Erythroblast (primary cell): ENCODE measurements at regions not wholly inside any gene's neighbourhood (a gene's known extent, or its start where the extent isn't known, plus 50 kb on each side); places are given as distances from the start of the nearest gene placed in this dataset.
"Not testable (repeated sequence)": the region's sequence is repeated elsewhere in the genome, so short reads cannot be mapped to it uniquely, and the experiment has no call there.

ENCODE experiments used
- DNase-seq, 2 experiments: peaks; one replicate each; lab custom pipeline; 2025; lab: John Stamatoyannopoulos, UW
- GATA1 ChIP-seq: IDR thresholded peaks from 2 replicates; pipeline ENCODE4 v1.6.1; 2011; ENCODE audit warnings: low read depth, mild to moderate bottlenecking, control low read depth, low read length, moderate library complexity
- POLR2A ChIP-seq: IDR thresholded peaks from 2 replicates; pipeline ENCODE4 v1.6.1; 2011; ENCODE audit warnings: mild to moderate bottlenecking, low read length

DNA sequence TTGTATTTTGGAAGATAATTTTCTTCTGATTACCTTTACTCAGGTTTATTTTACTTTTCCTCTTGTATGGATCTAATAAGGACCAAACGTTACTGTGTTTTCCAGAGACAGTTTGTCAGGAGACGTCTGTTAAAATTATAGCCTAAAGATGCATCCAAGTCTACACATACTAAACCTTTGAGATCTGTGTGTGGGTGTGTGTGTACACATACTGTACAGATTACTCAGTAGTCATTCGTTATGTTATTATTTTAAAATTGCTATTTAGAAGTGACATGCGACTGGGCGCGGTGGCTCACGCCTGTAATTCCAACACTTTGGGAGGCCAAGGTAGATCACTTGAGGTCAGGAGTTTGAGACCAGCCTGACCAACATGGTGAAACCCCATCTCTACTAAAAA lies 51.6 kb upstream of the CNTLN start:
- DNase-seq = no peak
- TF ChIP-seq GATA1 (no peak), POLR2A (no peak)

DNA sequence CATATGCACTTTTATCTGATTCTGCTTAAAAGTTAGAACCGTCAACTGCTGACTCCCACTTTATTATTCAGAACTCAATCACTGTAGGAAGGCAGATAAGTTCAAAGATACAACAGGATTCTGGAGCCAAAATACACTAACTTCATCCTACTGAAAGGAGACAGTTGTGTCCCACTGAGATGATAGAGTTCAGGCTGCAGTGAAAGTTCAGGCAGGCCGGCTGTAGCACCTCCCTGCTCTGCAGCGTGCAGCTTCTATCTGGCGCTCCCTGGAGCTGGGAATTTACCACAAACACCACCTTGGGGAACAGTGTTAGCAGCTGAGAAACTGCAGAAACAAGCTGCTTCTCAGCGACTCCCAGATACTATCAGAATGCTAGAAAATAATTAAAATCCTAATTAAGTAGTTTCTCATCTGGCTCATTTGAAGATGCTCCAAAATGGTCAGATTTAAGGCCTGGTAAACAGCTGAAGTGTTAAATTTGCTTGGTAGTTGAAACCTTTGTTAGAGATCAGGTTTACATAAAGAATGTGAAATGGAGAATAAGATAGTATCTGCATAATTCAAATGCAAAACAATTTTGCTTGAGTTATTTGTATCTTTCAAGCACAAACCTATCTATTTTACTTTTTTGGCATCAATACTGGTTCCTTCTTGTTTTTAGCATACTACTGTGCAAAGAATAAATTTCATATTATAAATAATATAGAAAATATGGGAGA lies 52.3 kb upstream of the CNTLN start:
- no peak for DNase-seq
- TF ChIP-seq GATA1 (no peak), POLR2A (no peak)

DNA sequence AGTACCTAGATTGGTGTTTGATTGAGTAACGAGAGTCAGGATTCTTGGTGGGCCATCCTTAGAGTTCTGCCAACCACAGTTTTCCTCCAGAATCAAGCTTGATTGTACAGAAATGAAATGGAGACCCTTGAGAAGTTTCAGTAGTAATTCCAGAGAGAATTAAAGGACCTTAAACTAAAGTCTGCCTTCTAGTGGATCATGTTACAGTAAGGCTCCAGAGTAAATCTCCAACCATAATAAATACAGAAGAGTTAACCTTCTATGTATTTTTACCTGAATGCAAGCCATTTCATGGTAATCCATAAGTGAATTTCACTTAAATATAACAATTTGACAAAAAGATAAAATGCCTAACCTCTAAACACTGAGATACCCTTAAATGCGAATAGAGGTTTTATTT lies 53.0 kb upstream of the CNTLN start:
- DNase-seq = no peak
- TF ChIP-seq POLR2A (no peak), GATA1 (no peak)

DNA sequence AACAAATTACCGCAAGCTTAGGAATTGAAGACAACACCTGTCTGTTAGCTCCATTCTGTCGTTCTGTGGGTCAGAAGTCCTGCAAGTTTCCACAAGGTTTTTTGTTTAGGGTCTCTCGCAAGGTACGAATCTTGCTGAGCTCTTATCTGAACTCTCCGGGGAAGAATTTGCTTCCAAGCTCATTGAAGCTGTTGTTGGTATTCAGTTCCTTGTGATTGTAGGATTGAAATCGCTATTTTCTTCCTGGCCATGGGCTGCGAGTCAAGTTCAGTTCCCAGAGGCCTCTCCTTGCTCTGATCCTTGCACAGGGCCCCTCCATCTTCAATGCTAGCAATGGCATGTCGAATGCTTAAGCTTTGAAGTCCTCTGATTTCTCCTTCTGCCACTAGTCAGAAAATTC lies 53.5 kb upstream of the CNTLN start:
- no peak for TF ChIP-seq POLR2A
- TF ChIP-seq GATA1 = no peak

DNA sequence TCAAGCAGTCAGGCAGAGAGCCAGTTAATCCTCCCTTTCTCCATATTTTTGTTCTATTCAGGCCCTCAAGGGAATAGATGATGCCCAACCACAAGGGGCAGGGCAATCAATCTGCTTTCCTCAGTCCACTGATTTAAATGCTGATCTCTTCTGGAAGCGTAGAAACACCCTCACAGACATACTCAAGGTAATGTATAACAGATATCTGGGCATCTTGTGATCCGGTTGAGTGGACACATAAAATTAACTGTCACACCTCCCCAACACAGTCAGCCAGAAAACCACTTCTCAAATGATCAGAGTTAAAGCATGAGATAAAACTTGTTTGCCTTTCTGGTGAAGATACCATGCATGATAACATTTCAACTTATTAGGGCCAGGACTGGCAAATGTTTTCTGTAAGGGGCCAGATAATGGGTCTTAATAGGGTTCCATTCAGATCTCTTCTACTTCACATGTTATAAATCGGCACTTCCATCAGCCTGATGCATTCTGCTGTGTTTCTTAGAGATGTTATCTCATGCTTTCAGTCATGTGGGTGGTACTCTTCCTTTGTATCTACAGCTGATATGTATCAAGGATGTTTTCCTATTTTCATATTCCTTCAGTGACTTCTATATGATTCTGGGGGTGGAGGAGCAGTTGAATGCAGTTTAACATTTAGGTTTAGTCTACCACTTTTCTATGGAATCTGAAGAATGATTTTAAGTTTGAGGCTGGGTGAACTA lies 58.9 kb upstream of the CNTLN start:
- TF ChIP-seq POLR2A (no peak), GATA1 (no peak)
- no peak for DNase-seq

More for the DNA sequence above, 53.5 kb upstream of the CNTLN start:
- DNase-seq = no peak

DNA sequence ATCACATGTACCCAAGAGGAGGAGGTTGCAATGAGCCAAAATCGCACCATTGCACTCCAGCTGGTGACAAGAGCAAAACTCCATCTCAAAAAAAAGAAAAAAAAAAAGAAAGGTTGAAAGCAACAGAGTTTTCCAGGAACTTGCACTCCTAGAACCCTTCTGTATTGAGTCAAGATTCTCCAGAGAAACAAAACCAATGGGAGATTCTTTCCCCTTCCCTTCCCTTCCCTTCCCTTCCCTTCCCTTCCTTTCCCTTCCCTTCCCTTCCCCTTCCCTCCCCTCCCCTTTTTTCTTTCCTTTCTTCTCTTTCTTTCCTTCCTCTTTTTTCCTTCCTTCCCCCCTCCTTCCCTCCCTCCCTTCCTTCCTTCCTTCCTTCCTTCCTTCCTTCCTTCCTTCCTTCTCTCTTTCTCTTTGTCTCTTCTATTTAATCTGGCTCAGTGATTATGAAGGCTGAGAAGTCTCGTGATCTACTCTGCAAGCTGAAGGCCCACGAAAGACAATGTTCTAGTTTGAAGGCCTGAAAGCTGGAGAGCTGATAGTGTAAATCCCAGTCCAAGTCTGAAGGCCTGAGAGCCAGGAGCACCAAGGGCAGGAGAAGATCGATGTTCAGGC lies 59.6 kb upstream of the CNTLN start:
- no peak for DNase-seq
- TF ChIP-seq POLR2A = no peak
- no peak for TF ChIP-seq GATA1

DNA sequence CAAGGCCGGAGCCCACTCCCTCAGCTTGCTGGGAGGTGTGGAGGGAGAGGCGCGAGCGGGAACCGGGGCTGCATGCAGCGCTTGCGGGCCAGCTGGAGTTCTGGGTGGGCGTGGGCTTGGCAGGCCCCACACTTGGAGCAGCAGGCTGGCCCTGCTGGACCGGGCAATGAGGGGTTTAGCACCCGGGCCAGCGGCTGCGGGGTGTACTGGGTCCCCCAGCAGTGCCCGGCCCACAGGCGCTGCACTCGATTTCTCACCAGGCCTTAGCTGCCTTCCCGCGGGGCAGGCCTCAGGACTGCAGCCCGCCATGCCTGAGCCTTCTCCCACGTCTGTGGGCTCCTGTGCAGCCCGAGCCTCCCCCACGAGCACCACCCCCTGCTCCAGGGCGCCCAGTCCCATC lies 62.3 kb upstream of the CNTLN start:
- DNase-seq = not testable (repeated sequence)

DNA sequence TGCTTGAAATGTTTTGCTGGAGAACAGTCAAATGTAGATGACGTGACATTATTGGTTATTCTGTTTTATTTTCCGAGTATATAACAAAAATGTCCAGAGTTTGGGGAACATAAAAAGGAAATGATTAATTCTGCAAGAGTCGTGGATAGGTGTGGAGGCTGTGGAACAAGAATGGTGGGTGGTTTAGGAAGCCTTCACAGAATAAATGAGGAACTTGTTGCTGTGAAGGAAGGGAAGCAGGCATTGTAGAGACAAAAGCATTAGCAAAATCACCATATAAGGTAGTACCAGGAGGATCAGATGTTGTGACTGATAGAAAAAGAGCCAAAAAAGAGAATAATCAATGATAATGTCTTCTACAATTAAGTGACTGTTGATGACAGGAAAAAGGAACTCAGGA lies 66.2 kb upstream of the CNTLN start:
- TF ChIP-seq GATA1 (no peak), POLR2A (no peak)
- no peak for DNase-seq

DNA sequence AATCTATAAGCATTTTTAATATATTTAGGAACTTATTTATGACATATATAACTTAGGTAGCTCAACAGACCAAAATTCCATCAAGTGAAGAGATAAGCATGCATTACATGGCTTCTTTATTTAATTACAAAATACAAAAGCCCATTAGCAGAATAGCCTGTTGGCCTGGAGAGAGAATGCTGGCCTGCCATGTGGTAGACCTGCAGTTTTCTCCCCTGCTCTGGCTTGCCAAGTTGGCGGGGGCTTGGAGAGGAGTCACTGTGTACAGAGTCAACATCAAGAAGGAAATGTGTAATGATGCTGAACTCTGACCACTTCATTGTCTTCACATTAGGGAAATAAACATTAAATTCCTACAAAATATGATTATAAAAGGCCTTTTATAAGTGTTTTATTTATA lies 69.8 kb upstream of the CNTLN start:
- no peak for TF ChIP-seq POLR2A
- TF ChIP-seq GATA1 = no peak
- DNase-seq = no peak

DNA sequence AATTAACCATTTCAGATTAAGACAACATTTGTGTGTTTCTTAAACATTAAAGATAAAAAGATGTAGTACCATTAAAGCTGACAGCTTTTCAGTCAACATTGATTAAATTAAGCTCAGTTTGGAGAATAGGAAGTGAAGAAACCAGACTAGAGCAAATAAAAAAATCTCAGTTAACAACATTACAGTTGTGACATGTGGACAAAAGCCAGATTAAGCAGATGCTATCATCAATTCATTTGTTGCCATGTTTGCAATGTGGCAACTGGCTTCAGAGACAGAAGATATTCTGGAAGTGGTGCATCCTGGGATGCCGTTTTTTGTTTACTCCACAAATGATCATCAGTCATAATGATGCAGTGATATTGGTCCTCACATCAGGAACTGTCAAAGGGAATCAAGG lies 70.3 kb upstream of the CNTLN start:
- TF ChIP-seq POLR2A (no peak), GATA1 (no peak)
- DNase-seq = no peak

DNA sequence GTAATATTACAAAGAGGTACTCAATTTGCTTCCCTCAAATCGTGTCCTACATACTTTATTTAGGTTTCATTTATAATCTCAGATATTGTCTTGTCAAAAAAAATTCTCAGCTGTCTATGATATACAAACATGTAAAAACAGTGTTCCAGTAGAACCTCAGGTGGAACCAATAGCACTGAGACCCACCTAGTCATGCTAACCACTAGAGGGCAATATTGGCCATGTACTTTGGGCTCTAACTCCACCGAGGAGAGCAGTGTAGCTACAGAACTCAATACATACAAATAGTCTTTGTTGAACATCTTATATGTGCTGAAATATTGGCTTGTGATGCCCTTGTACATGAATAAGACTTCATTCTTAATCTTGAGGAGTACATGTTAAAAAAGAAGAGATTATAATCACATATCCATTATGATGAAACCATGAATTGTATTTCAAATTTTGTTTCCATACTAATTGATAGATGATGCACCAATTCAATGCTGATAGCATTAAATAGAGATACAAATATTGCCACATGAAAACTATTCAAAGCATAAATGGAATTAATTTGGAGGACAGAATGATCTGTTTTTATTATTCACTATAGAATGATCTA lies 71.2 kb upstream of the CNTLN start:
- TF ChIP-seq POLR2A = no peak
- TF ChIP-seq GATA1 = no peak
- DNase-seq = peak; percentile 55 to 70

DNA sequence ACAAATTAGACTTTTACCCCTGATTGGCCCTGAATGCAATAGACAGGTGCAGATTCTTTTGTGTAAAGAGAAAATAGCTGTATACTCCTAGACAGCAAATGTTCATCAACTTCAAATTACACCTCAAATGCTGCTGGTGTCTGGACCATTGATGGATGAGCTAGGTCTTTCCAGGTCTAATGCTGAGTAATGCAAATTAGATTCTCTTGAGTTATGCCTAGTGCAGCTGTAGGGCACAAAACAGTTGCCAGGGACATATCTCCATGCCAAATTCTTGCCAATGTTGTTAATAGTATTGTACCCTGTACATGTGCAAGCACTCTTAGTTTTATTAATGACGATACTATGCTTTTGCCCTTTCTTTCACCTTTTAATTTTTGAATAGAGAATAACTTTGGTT lies 72.3 kb upstream of the CNTLN start:
- DNase-seq = no peak
- TF ChIP-seq GATA1 (no peak), POLR2A (no peak)

DNA sequence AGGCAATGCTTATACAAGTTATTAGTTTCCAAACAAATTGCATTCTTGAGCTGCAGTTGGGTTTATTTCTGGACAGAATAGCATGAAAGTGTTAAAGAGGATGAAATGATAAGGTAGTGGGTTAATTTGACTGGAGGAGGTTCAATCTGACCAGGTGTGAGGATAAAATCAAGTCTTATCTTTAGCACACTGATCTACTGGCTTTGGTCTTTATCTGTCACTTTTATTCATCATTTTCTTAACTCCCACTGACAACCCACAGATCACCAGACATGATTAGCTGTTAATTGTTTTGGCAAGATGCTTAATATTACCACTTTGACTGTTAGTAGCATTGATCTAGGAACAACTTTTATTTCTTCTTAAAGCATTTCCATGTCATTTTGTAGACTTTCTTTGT lies 74.4 kb upstream of the CNTLN start:
- DNase-seq = no peak
- TF ChIP-seq POLR2A (no peak), GATA1 (no peak)

DNA sequence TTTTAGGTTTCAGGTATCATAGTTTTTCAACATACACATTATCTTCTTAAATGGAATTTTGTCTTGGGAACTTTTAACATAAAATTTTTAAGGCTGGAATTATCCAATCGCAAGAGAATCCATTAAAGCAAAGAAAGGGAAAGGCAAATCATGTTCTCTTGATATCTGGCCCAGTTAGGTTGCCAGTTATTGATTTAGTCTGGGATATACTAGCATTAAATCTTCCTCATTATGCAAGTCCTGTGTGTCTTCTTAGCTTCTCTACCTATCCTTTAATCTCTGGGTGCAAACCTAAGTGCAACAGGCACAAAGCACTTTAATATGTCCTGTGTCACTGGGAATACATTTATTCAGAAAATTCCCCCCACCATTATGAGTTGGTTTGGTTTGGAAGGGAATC lies 75.4 kb upstream of the CNTLN start:
- no peak for DNase-seq
- TF ChIP-seq GATA1 = no peak
- TF ChIP-seq POLR2A = no peak
